NCI-H2029 treated with DMSO at 0.1 percent for 48 hours (cell line): ENCODE measurements at regions not wholly inside any gene's neighbourhood (a gene's known extent, or its start where the extent isn't known, plus 50 kb on each side); places are given as distances from the start of the nearest gene placed in this dataset.

ENCODE experiments used
- DNase-seq: peaks from one replicate; lab custom pipeline; 2025; lab: John Stamatoyannopoulos, UW

GRCh38 chr19:13606156-13606555 lies 99.9 kb upstream of the CACNA1A start:
- DNase-seq, result no peak

GRCh38 chr19:13604902-13605586 lies 98.8 kb upstream of the CACNA1A start:
- DNase-seq, result no peak

- no peak for DNase-seq
Measured at GRCh38 chr19:13600802-13601201, 94.5 kb upstream of the CACNA1A start.

GRCh38 chr19:13600091-13600490 lies 93.8 kb upstream of the CACNA1A start:
- no peak for DNase-seq

GRCh38 chr19:13599681-13600080 lies 93.4 kb upstream of the CACNA1A start:
- DNase-seq, result no peak

GRCh38 chr19:13598098-13598497 lies 91.8 kb upstream of the CACNA1A start:
- no peak for DNase-seq

- DNase-seq, result peak; percentile 53
Measured at GRCh38 chr19:13597640-13598039, 91.4 kb upstream of the CACNA1A start.

- no peak for DNase-seq
Measured at GRCh38 chr19:13588957-13589833, 82.9 kb upstream of the CACNA1A start.

- no peak for DNase-seq
Measured at GRCh38 chr19:13585512-13585911, 79.2 kb upstream of the CACNA1A start.

- DNase-seq, result no peak
Measured at GRCh38 chr19:13583753-13584152, 77.5 kb upstream of the CACNA1A start.

GRCh38 chr19:13583114-13583513 lies 76.8 kb upstream of the CACNA1A start:
- no peak for DNase-seq

GRCh38 chr19:13581576-13581975 lies 75.3 kb upstream of the CACNA1A start:
- no peak for DNase-seq

GRCh38 chr19:13579388-13580060 lies 73.2 kb upstream of the CACNA1A start:
- DNase-seq, result no peak

GRCh38 chr19:13576726-13577125 lies 70.4 kb upstream of the CACNA1A start:
- DNase-seq, result no peak

- no peak for DNase-seq
Measured at GRCh38 chr19:13574933-13575332, 68.7 kb upstream of the CACNA1A start.

- DNase-seq, result no peak
Measured at GRCh38 chr19:13573056-13573667, 66.9 kb upstream of the CACNA1A start.

- no peak for DNase-seq
Measured at GRCh38 chr19:13561461-13561860, 55.2 kb upstream of the CACNA1A start.

- DNase-seq, result peak; percentile 15
Measured at GRCh38 chr19:13557756-13558398, 51.6 kb upstream of the CACNA1A start.

- DNase-seq, result no peak
Measured at GRCh38 chr19:13556552-13556951, 50.3 kb upstream of the CACNA1A start.
